EH (cell line): ENCODE measurements at regions not wholly inside any gene's neighbourhood (a gene's known extent, or its start where the extent isn't known, plus 50 kb on each side); places are given as distances from the start of the nearest gene placed in this dataset.
"Not testable (repeated sequence)": the region's sequence is repeated elsewhere in the genome, so short reads cannot be mapped to it uniquely, and the experiment has no call there.

Source experiments
- DNase-seq: peaks from one replicate; pipeline ENCODE4 v3.0.0-alpha.2; 2015; ENCODE audit warnings: low read depth

GRCh38 chr5:124512952-124513632 lies 233.3 kb downstream of the ZNF608 start:
- DNase-seq, result no peak

GRCh38 chr5:124512236-124512635 lies 234.2 kb downstream of the ZNF608 start:
- DNase-seq, result no peak

GRCh38 chr5:124511791-124512190 lies 234.6 kb downstream of the ZNF608 start:
- DNase-seq, result no peak

- DNase-seq, result no peak
Observed at GRCh38 chr5:124507688-124508087, 238.8 kb downstream of the ZNF608 start.

GRCh38 chr5:124504081-124504916 lies 242.1 kb downstream of the ZNF608 start:
- DNase-seq, result no peak

GRCh38 chr5:124502551-124502950 lies 243.9 kb downstream of the ZNF608 start:
- DNase-seq, result no peak

- DNase-seq, result not testable (repeated sequence)
Observed at GRCh38 chr5:124499818-124500217, 246.6 kb downstream of the ZNF608 start.

GRCh38 chr5:124496968-124497367 lies 249.5 kb downstream of the ZNF608 start:
- DNase-seq, result not testable (repeated sequence)

- DNase-seq, result no peak
Observed at GRCh38 chr5:124494540-124495116, 251.8 kb downstream of the ZNF608 start.

- no peak for DNase-seq
Observed at GRCh38 chr5:124492444-124493224, 253.8 kb downstream of the ZNF608 start.

GRCh38 chr5:124490315-124490714 lies 256.1 kb downstream of the ZNF608 start:
- DNase-seq, result not testable (repeated sequence)

- DNase-seq, result no peak
Observed at GRCh38 chr5:124481419-124481818, 265.0 kb downstream of the ZNF608 start.

GRCh38 chr5:124480964-124481363 lies 265.5 kb downstream of the ZNF608 start:
- no peak for DNase-seq

- no peak for DNase-seq
Observed at GRCh38 chr5:124480022-124480421, 266.4 kb downstream of the ZNF608 start.

GRCh38 chr5:124478264-124478663 lies 268.2 kb downstream of the ZNF608 start:
- no peak for DNase-seq

- DNase-seq, result no peak
Observed at GRCh38 chr5:124477577-124477976, 268.9 kb downstream of the ZNF608 start.

GRCh38 chr5:124477062-124477461 lies 269.4 kb downstream of the ZNF608 start:
- no peak for DNase-seq

- DNase-seq, result no peak
Observed at GRCh38 chr5:124474528-124475215, 271.8 kb downstream of the ZNF608 start.

- DNase-seq, result no peak
Observed at GRCh38 chr5:124468671-124469411, 277.6 kb downstream of the ZNF608 start.

GRCh38 chr5:124467745-124468144 lies 278.7 kb downstream of the ZNF608 start:
- no peak for DNase-seq

GRCh38 chr5:124466011-124466410 lies 280.4 kb downstream of the ZNF608 start:
- DNase-seq, result no peak
